VCaP (cell line): ENCODE measurements at regions not wholly inside any gene's neighbourhood (a gene's known extent, or its start where the extent isn't known, plus 50 kb on each side); places are given as distances from the start of the nearest gene placed in this dataset.

ENCODE experiments used
- H3K27ac ChIP-seq: fragments of 450-650 bp; 2 replicates; pipeline ENCODE4 v1.5.1; 2017
- TF ChIP-seq, protein P1 (sequence below): fragments of 450-650 bp; conservative IDR thresholded peaks from 2 replicates; pipeline ENCODE4 v1.5.1; 2017; ENCODE audit warnings: mild to moderate bottlenecking, moderate library complexity

DNA sequence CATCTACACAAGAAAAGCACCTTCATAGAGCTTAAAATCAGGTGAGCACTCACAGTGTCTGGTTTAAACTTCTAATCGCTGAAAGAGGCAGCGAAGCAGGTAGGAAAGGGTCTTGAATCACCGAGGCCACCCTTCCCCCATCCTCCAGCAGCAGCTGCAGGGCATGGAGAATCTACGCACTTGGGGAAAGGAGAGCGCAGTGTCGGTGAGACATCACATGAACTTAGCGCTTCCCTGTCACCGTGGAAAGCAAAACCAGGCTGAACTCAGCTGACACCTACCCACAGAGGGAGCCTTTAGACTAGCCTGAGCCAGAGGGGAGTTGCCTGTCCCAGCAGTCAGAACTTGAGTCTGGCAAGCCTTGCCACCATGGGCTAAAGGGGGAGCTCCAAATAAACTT lies 197.2 kb upstream of the ZFP42 start:
- H3K27ac ChIP-seq, result no peak overlapping the region
- TF ChIP-seq, protein P1, sequence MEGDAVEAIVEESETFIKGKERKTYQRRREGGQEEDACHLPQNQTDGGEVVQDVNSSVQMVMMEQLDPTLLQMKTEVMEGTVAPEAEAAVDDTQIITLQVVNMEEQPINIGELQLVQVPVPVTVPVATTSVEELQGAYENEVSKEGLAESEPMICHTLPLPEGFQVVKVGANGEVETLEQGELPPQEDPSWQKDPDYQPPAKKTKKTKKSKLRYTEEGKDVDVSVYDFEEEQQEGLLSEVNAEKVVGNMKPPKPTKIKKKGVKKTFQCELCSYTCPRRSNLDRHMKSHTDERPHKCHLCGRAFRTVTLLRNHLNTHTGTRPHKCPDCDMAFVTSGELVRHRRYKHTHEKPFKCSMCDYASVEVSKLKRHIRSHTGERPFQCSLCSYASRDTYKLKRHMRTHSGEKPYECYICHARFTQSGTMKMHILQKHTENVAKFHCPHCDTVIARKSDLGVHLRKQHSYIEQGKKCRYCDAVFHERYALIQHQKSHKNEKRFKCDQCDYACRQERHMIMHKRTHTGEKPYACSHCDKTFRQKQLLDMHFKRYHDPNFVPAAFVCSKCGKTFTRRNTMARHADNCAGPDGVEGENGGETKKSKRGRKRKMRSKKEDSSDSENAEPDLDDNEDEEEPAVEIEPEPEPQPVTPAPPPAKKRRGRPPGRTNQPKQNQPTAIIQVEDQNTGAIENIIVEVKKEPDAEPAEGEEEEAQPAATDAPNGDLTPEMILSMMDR, result no peak

GRCh38 chr4:187799735-187800134 lies 195.8 kb upstream of the ZFP42 start:
- TF ChIP-seq, protein P1, result no peak
- no peak overlapping the region for H3K27ac ChIP-seq

GRCh38 chr4:187811591-187811990 lies 184.0 kb upstream of the ZFP42 start:
- no peak overlapping the region for H3K27ac ChIP-seq
- TF ChIP-seq, protein P1, result no peak

- TF ChIP-seq, protein P1, result no peak
- no peak overlapping the region for H3K27ac ChIP-seq
Measured at GRCh38 chr4:187814737-187815465, 180.7 kb upstream of the ZFP42 start.

GRCh38 chr4:187826725-187827124 lies 168.8 kb upstream of the ZFP42 start:
- TF ChIP-seq, protein P1, result no peak
- no peak overlapping the region for H3K27ac ChIP-seq

GRCh38 chr4:187827631-187828030 lies 167.9 kb upstream of the ZFP42 start:
- TF ChIP-seq, protein P1, result no peak
- H3K27ac ChIP-seq, result no peak overlapping the region

GRCh38 chr4:187839765-187840164 lies 155.8 kb upstream of the ZFP42 start:
- TF ChIP-seq, protein P1, result no peak
- H3K27ac ChIP-seq, result no peak overlapping the region
